Endothelial cell (in vitro differentiated cells): ENCODE measurements at regions not wholly inside any gene's neighbourhood (a gene's known extent, or its start where the extent isn't known, plus 50 kb on each side); places are given as distances from the start of the nearest gene placed in this dataset.
A peak's percentile ranks its signal among the peaks of the same experiment; 100 is the strongest.

Source experiments
- DNase-seq: peaks from one replicate; pipeline ENCODE4 v3.0.0; 2021; ENCODE audit warnings: low spot score
- H3K27ac Mint-ChIP-seq: one replicate; pipeline ENCODE4 v1.8.0; 2021; ENCODE audit warnings: mixed read lengths, inconsistent platforms; ENCODE audit not compliant: unreplicated experiment
- H3K27me3 Mint-ChIP-seq: one replicate; pipeline ENCODE4 v1.8.0; 2021; ENCODE audit warnings: mild to moderate bottlenecking, moderate library complexity, mixed read lengths, inconsistent platforms; ENCODE audit not compliant: unreplicated experiment
- H3K36me3 Mint-ChIP-seq: one replicate; pipeline ENCODE4 v1.8.0; 2021; ENCODE audit warnings: mild to moderate bottlenecking, low read depth, mixed read lengths, inconsistent platforms; ENCODE audit not compliant: unreplicated experiment
- H3K4me1 Mint-ChIP-seq: one replicate; pipeline ENCODE4 v1.8.0; 2021; ENCODE audit warnings: mild to moderate bottlenecking, mixed read lengths, inconsistent platforms; ENCODE audit not compliant: unreplicated experiment
- H3K4me3 Mint-ChIP-seq: one replicate; pipeline ENCODE4 v1.8.0; 2021; ENCODE audit warnings: mild to moderate bottlenecking, mixed read lengths, inconsistent platforms; ENCODE audit not compliant: unreplicated experiment
- H3K9me3 Mint-ChIP-seq: one replicate; pipeline ENCODE4 v1.8.0; 2021; ENCODE audit warnings: mixed read lengths, inconsistent platforms; ENCODE audit not compliant: unreplicated experiment
- CTCF ChIP-seq: fragments of 200-600 bp; sonication (generic); IDR thresholded peaks from one replicate; pipeline ENCODE4 v1.5.0; 2021; ENCODE audit warnings: antibody characterized with exemption; ENCODE audit not compliant: unreplicated experiment

- Mint-ChIP-seq H3K4me1 (peaks cover 6% of the 10 kb centered on the region), H3K27me3 (no peaks in the 10 kb centered on the region), H3K9me3 (no peaks in the 10 kb centered on the region), H3K27ac (no peak overlapping the region), H3K4me3 (no peak overlapping the region), H3K36me3 (no peaks in the 10 kb centered on the region)
- no peak for DNase-seq
- TF ChIP-seq CTCF: no peak
Measured at GRCh38 chr3:177580437-177580836, 383.2 kb upstream of the TBL1XR1 start.

GRCh38 chr3:177585271-177585670 is 388.0 kb upstream of the TBL1XR1 start:
- Mint-ChIP-seq H3K27me3 (no peaks in the 10 kb centered on the region), H3K27ac (no peak overlapping the region), H3K4me3 (no peak overlapping the region), H3K9me3 (no peaks in the 10 kb centered on the region), H3K4me1 (peaks cover 12% of the 10 kb centered on the region), H3K36me3 (no peaks in the 10 kb centered on the region)
- no peak for TF ChIP-seq CTCF
- no peak for DNase-seq

GRCh38 chr3:177589041-177589650 is 391.9 kb upstream of the TBL1XR1 start:
- no peaks in the 10 kb centered on the region for H3K27me3 Mint-ChIP-seq
- DNase-seq: no peak
- H3K9me3 Mint-ChIP-seq: no peaks in the 10 kb centered on the region
- no peaks in the 10 kb centered on the region for H3K36me3 Mint-ChIP-seq
- H3K4me1 Mint-ChIP-seq: peaks cover 14% of the 10 kb centered on the region
- no peak overlapping the region for H3K27ac Mint-ChIP-seq
- no peak for TF ChIP-seq CTCF
- H3K4me3 Mint-ChIP-seq: no peak overlapping the region

GRCh38 chr3:177589911-177590381 is 392.7 kb upstream of the TBL1XR1 start:
- DNase-seq: no peak
- Mint-ChIP-seq H3K4me3 (no peak overlapping the region), H3K27ac (no peak overlapping the region), H3K27me3 (no peaks in the 10 kb centered on the region), H3K9me3 (no peaks in the 10 kb centered on the region), H3K4me1 (peaks cover 14% of the 10 kb centered on the region), H3K36me3 (no peaks in the 10 kb centered on the region)
- TF ChIP-seq CTCF: no peak

- no peak for TF ChIP-seq CTCF
- Mint-ChIP-seq H3K36me3 (no peaks in the 10 kb centered on the region), H3K27me3 (no peaks in the 10 kb centered on the region), H3K27ac (peak overlapping the region; percentile 70), H3K4me1 (peaks cover 14% of the 10 kb centered on the region), H3K9me3 (no peaks in the 10 kb centered on the region), H3K4me3 (no peak overlapping the region)
- DNase-seq: no peak
Measured at GRCh38 chr3:177590826-177591225, 393.5 kb upstream of the TBL1XR1 start.
